Choroid plexus epithelial cell (primary cell): ENCODE measurements at regions not wholly inside any gene's neighbourhood (a gene's known extent, or its start where the extent isn't known, plus 50 kb on each side); places are given as distances from the start of the nearest gene placed in this dataset.
"Not testable (repeated sequence)": the region's sequence is repeated elsewhere in the genome, so short reads cannot be mapped to it uniquely, and the experiment has no call there.

Experiments used
- DNase-seq: peaks from one replicate; pipeline ENCODE4 v3.0.0-alpha.2; 2010; ENCODE audit warnings: low read depth
- H3K4me3 ChIP-seq: 2 replicates; pipeline ENCODE4 v1.5.1; 2011; ENCODE audit warnings: low read depth, mild to moderate bottlenecking, control low read depth, low read length, moderate library complexity
- TF ChIP-seq, protein P1 (sequence below): conservative IDR thresholded peaks from 2 replicates; pipeline ENCODE4 v1.5.1; 2011; ENCODE audit warnings: low read depth, mild to moderate bottlenecking, control low read depth, inconsistent platforms, low read length, moderate library complexity

DNA sequence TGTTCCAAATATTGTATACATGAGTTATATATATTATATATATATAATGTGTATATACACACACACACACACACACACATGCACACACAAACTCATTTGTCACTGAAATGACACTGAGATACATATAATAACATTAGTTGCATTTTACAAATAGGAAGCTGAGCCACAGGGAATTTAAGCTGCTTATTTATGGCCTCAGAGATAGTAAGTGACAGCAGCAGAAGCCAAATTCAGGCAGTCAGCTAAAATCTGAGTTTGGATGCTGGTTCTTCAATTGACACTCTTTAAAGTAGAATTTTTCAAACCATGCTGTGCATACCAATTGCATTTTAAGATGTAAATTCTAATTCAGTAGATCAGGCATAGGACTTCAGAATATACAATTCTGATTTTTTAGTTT, 163.3 kb upstream of the CTSO start:
- TF ChIP-seq, protein P1, sequence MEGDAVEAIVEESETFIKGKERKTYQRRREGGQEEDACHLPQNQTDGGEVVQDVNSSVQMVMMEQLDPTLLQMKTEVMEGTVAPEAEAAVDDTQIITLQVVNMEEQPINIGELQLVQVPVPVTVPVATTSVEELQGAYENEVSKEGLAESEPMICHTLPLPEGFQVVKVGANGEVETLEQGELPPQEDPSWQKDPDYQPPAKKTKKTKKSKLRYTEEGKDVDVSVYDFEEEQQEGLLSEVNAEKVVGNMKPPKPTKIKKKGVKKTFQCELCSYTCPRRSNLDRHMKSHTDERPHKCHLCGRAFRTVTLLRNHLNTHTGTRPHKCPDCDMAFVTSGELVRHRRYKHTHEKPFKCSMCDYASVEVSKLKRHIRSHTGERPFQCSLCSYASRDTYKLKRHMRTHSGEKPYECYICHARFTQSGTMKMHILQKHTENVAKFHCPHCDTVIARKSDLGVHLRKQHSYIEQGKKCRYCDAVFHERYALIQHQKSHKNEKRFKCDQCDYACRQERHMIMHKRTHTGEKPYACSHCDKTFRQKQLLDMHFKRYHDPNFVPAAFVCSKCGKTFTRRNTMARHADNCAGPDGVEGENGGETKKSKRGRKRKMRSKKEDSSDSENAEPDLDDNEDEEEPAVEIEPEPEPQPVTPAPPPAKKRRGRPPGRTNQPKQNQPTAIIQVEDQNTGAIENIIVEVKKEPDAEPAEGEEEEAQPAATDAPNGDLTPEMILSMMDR, result no peak
- no peak overlapping the region for H3K4me3 ChIP-seq
- no peak for DNase-seq

DNA sequence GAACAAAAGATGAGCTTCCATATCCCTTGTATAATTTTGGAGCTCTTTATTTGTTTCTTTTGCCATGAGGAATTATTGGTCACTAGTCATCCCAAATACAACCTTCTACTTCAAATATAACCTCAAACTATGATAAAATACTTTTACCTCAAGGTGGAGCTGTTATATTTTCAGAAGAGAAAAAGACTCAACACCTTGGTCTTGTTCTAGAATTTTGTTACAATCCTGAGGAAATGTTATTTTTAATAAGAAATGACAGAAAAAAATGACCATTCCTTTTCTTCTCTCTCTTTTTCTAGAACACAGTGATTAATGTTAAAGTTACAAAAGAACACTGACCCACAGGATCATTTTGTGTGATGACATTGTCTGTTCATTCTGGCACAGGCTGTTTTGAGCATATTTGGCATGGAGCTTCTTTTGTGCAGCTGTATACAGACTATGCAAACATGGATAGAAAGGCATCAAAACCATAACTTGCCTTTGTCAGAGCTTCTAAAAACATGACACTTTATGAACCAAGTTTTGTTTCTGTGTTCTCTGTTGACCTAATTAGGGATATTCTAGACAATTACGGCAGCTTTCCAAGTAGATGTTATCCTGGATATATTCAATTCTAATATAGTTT, 159.6 kb upstream of the CTSO start:
- DNase-seq, result no peak
- no peak overlapping the region for H3K4me3 ChIP-seq
- TF ChIP-seq, protein P1, result peak; percentile 27

DNA sequence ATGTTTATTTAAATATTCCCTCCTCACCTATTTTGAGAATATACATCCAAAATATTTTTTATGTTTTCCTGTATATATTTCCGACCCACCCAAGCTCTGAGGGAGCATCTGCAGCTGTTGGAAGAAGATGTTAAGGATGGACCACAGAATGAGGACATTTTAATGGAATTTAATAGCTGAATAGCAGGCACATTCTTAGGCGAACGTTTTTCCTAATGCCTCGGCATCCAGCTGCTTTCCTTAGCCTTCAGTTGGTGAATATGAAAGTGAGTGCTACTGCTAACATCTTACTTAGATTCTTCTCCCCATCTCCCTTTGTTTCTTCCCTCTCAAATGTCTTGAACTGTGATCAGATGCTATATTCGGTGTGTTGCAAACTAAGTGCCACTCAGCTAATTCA, 158.0 kb upstream of the CTSO start:
- TF ChIP-seq, protein P1, result no peak
- no peak overlapping the region for H3K4me3 ChIP-seq
- no peak for DNase-seq

DNA sequence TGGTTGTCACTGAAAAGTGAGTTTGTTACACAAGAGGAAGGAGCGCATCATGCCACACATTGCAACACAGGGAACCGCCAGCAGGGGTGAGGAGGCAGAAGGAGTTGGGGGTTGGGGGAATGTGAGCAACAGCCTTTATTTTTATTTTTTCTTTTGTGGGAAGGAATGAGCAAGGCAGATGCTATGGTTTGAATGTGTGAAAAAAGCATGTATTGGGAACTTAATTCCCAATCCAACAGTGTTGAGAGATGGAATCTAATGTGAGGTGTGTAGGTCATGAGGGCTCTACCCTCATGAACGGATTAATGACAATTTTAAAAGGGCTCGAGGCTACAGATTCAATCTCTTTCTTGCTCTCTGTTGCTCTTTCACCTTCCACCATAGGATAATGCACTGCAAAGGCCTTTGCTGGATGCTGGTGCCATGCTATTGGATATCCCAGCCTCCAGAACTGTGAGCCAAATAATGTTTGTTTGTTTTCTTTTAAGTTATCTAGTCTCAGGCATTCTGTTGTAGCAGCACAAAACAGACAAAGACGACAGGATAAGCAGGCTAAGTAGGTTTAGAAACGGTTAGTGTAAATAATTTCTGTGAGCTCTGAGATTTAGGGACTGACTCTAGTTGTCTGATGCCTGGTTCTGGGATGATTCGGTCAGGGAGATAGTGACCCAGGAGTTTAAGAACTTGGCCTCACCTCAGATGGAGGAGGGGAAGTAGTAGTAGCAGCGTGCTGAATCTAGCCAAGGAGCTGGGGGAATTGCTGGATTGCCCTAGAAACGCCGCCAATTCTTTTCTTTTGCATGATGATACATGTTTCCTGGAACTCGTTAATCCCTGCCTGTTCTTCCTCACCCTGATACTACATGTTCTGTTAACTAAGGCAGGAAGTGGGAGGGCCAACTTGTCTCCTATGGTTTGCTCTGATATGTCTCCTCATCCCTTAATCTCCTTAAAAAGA, 156.6 kb upstream of the CTSO start:
- TF ChIP-seq, protein P1, result peak; percentile 54
- H3K4me3 ChIP-seq, result no peak overlapping the region
- peak; percentile 70 for DNase-seq

DNA sequence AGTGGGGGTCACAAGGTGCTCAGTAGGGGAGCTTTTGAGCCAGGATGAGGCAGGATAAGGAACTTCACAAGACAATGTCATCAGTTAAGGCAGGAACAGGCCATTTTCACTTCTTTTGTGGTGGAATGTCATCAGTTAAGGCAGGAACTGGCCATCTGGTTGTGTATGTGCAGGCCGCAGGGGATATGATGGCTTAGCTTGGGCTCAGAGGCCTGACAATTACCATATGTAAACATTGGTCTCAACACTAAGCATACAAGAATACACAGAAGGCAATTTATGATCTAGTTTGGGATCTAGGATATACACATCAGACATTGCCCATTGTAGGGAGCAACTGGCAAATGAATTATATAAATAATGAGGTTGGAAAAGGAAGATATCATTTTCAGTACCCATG, 155.4 kb upstream of the CTSO start:
- not testable (repeated sequence) for DNase-seq, H3K4me3 ChIP-seq

DNA sequence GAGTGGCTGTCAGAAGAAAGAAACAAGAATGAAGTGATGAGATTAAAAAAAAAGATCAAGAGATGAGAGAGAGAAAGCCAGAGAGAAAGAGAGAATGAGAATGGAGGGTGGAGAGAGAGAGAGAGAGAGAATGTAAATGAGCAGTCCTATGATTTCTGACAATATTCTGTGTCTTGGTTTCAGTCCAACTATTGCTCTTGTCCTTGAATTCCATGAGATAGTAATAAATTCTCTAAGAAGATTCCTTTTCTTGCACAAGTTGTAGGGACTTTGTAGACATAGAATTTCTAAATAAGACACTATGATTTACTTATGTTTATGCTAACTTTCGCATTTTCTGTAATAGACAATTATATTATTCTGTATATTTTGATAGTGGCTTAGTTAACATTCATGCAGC, 149.6 kb upstream of the CTSO start:
- H3K4me3 ChIP-seq, result no peak overlapping the region
- peak; percentile 35 for DNase-seq
- TF ChIP-seq, protein P1, result no peak

DNA sequence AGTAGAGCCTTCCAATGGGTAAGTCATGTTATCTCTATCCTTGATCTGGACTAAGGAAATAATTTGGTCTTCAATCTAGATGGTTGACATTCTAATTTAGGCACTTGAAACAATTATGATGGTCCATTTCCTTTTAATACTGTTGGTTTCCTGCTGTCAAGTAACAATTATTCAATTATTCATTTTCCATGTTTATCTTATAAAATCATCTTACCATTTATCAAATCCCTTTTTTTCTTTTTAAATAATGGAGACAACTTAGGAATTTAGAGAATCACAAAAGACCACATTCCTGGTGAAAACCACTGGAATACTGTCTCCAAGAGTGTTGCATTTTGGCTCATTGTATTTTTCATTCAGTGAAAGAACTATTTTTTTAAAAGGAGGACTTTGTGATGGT, 148.7 kb upstream of the CTSO start:
- TF ChIP-seq, protein P1, result no peak
- no peak for DNase-seq
- no peak overlapping the region for H3K4me3 ChIP-seq
